ENCODE measurements at regions not wholly inside any gene's neighbourhood (a gene's known extent, or its start where the extent isn't known, plus 50 kb on each side); places are given as distances from the start of the nearest gene placed in this dataset.

DNA sequence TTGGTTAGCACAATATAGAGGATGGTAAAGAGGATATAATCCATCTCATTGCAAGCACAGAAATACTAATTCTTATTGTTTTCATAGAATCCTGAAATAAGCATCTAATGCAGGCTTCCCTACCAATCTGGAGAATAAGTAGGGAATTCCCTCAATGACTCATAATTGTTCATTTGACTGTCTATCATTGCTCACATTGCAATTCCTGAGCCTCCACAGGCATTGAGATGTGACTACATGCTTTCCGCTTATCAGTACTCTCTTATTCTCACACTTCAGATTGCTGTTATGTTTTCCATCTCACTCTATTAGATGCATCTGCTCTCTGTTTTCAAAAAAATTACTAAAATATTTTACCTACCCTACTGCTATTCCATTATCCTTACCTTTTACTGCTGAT lies 216.2 kb upstream of the PRSS16 start:
- Histone ChIP-seq H2AFZ (ENCODE audit: low read length) (no peak overlapping the region), H3K27me3 (ENCODE audit: control insufficient read depth in 1 of 2, insufficient read depth in 2 of 2, low read length in 2 of 2) (no peaks in the 10 kb centered on the region), H3K9me3 (ENCODE audit: low read length) (no peaks in the 10 kb centered on the region), H3K27ac (ENCODE audit: extremely low read length, insufficient read depth, low read length) (no peak overlapping the region), H3K4me3 (replicated peaks in 1 of 3; ENCODE audit: insufficient read depth in 1 of 3, low read depth in 2 of 3, low read length in 3 of 3) (no peak overlapping the region), H3K36me3 (replicated peaks in 1 of 2; ENCODE audit: control insufficient read depth in 1 of 2, insufficient read depth in 2 of 2, low read length in 2 of 2) (no peaks in the 10 kb centered on the region), H3K9ac (ENCODE audit: insufficient read depth, low read depth, low read length) (no peak overlapping the region), H3K4me1 (ENCODE audit: insufficient read depth, low read length) (no peaks in the 10 kb centered on the region), H3K79me2 (ENCODE audit: insufficient read depth, low read length) (no peaks in the 10 kb centered on the region), H3K4me2 (ENCODE audit: low read depth, low read length) (no peak overlapping the region), H4K20me1 (ENCODE audit: insufficient read depth, low read length) (no peaks in the 10 kb centered on the region)
- FAIRE-seq, result no peak
- in situ Hi-C loops (cut with HindIII; ENCODE audit: extremely low pct_ligation_motif_present, low pct_unique_long_range_greater_than_20kb), result no loop called here
- intact Hi-C loops (cut with micrococcal nuclease; ENCODE audit: unreplicated experiment), result no loop called here
- CTCF ChIA-PET (ENCODE audit: low intra/inter-chr PET ratio, low total read pairs), result no interaction called here
- no TSS peak for BruUV-seq (replicated peaks)
- no peak for TF ChIP-seq ZNF609 (CRISPR knock-in tag; IDR thresholded peaks at IDR 0.05; ENCODE audit: borderline replicate concordance)
- no peak for ATAC-seq
- 93% methylated on average over 1 of the region's 1 CpG for WGBS (ENCODE audit: low lambda C conversion rate)
- DNase-seq (ENCODE audit: low spot score), result no peak
- POLR2A ChIA-PET, result no interaction called here

GRCh38 chr6:27038498-27038897 lies 209.0 kb upstream of the PRSS16 start:
- Histone ChIP-seq H3K4me2 (ENCODE audit: low read depth, low read length) (0 out of 2 replicates have a peak overlapping the region, but pooled peaks have one; percentile 2), H3K27me3 (ENCODE audit: control insufficient read depth in 1 of 2, insufficient read depth in 2 of 2, low read length in 2 of 2) (no peaks in the 10 kb centered on the region), H3K79me2 (ENCODE audit: insufficient read depth, low read length) (no peaks in the 10 kb centered on the region), H3K4me3 (replicated peaks in 1 of 3; ENCODE audit: insufficient read depth in 1 of 3, low read depth in 2 of 3, low read length in 3 of 3) (no peak overlapping the region), H3K27ac (ENCODE audit: extremely low read length, insufficient read depth, low read length) (no peak overlapping the region), H4K20me1 (ENCODE audit: insufficient read depth, low read length) (no peaks in the 10 kb centered on the region), H3K9ac (ENCODE audit: insufficient read depth, low read depth, low read length) (no peak overlapping the region), H3K4me1 (ENCODE audit: insufficient read depth, low read length) (peaks cover 30% of the 10 kb centered on the region), H3K36me3 (replicated peaks in 1 of 2; ENCODE audit: control insufficient read depth in 1 of 2, insufficient read depth in 2 of 2, low read length in 2 of 2) (no peaks in the 10 kb centered on the region), H2AFZ (ENCODE audit: low read length) (no peak overlapping the region), H3K9me3 (ENCODE audit: low read length) (no peaks in the 10 kb centered on the region)
- ChIA-PET POLR2A (interaction anchor here (0.6 kb wide), 1 partner anchor 1180 kb away, joined by 6 read pairs; no protein-coding TSS in a partner anchor), CTCF (ENCODE audit: low intra/inter-chr PET ratio, low total read pairs) (no interaction called here)
- peak; percentile 77 for ATAC-seq
- peak; percentile 8 for FAIRE-seq
- no TSS peak for BruUV-seq (replicated peaks)
- intact Hi-C loops (cut with micrococcal nuclease; ENCODE audit: unreplicated experiment), result no loop called here
- in situ Hi-C loops (cut with HindIII; ENCODE audit: extremely low pct_ligation_motif_present, low pct_unique_long_range_greater_than_20kb), result no loop called here
- DNase-seq (ENCODE audit: low spot score), result peak; percentile 81
- TF ChIP-seq MTERF4 (CRISPR knock-in tag; IDR thresholded peaks at IDR 0.05), result no peak
- 0 out of 2 replicates have a peak, but pooled peaks have one; percentile 12 for TF ChIP-seq SOX13 (IDR thresholded peaks at IDR 0.05)
- TF ChIP-seq SOX13 (CRISPR knock-in tag; conservative IDR thresholded peaks at IDR 0.05 in 1 of 2, IDR thresholded peaks at IDR 0.05 in 1 of 2), result peak in 1 of 2 experiments; percentile 91; a peak in 2 of 4 replicates
- TF ChIP-seq ZSCAN25 (CRISPR knock-in tag; IDR thresholded peaks at IDR 0.05), result no peak
- TF ChIP-seq RCOR2 (CRISPR knock-in tag; IDR thresholded peaks at IDR 0.05), result no peak
- no peak for TF ChIP-seq NRL (CRISPR knock-in tag; IDR thresholded peaks at IDR 0.05; ENCODE audit: borderline replicate concordance)
- no peak for TF ChIP-seq IRF2 (CRISPR knock-in tag; IDR thresholded peaks at IDR 0.05)
- TF ChIP-seq HMG20B (CRISPR knock-in tag; conservative IDR thresholded peaks at IDR 0.05), result peak; percentile 56; the same call in 1 of the 2 replicates
- peak; percentile 77; the same call in 1 of the 2 replicates for TF ChIP-seq SOX5 (CRISPR knock-in tag; IDR thresholded peaks at IDR 0.05; ENCODE audit: borderline replicate concordance)

Data from HepG2 (cell line).